Right lobe of liver (tissue), 4 donors: ENCODE measurements at regions not wholly inside any gene's neighbourhood (a gene's known extent, or its start where the extent isn't known, plus 50 kb on each side); places are given as distances from the start of the nearest gene placed in this dataset.

Experiments
- CTCF ChIP-seq, 4 donors: fragments of 200-600 bp in 3 of 4; fragments of 450-650 bp in 1 of 4; IDR thresholded peaks; one replicate each; pipeline versions ENCODE4 v1.5.1 to v1.8.0; 2016 to 2022; ENCODE audit warnings: antibody characterized with exemption in 4 of 4, mild to moderate bottlenecking in 2 of 4
- POLR2A ChIP-seq: fragments of 450-650 bp; IDR thresholded peaks from one replicate; pipeline ENCODE4 v1.6.1; 2017; ENCODE audit warnings: antibody characterized with exemption, mild to moderate bottlenecking
- donor health status: DM: no; HTN: no; CAD: no.
- donor health status: DM: no; HTN: no; CAD: no.
- donor health status: DM: no; HTN: yes; CAD: no.

GRCh38 chr11:28598531-28598930 lies 490.3 kb downstream of the METTL15 start:
- TF ChIP-seq POLR2A (no peak), CTCF (IDR thresholded peaks at IDR 0.05) (no peak)
